OCI-LY3 (cell line): ENCODE measurements at regions not wholly inside any gene's neighbourhood (a gene's known extent, or its start where the extent isn't known, plus 50 kb on each side); places are given as distances from the start of the nearest gene placed in this dataset.

Experiments
- EZH2phosphoT487 ChIP-seq: fragments of 200-600 bp; shearing (Covaris generic); IDR thresholded peaks from 2 replicates; pipeline ENCODE4 v1.6.1; 2018; ENCODE audit warnings: antibody characterized with exemption, mixed run types, low read depth
- TF ChIP-seq, protein P1 (sequence below): fragments of 200-600, 300-600 bp; sonication (generic); IDR thresholded peaks from 2 replicates; pipeline ENCODE4 v1.5.1; 2014; ENCODE audit warnings: antibody characterized with exemption, low read length, low read depth

DNA sequence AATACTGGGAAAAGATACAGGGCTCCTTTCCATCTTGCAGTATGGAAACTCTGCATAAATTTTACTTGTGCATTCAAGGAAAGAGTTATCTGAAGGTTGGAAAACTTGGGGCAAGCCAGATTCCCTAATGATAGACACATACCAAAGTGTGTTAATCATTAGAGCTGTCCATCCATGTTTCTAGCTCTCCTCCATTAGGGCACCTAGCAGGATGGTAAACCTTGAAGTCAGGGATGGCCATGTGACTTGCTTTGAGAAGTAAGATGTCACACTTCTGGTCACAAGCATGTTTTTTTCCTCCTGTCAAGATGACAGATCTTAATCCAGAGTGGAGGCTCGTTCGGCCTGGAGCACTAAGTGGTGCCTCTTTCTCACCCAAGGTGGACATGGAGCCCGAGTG, 241.9 kb upstream of the RUNX1 start:
- TF ChIP-seq, protein P1, sequence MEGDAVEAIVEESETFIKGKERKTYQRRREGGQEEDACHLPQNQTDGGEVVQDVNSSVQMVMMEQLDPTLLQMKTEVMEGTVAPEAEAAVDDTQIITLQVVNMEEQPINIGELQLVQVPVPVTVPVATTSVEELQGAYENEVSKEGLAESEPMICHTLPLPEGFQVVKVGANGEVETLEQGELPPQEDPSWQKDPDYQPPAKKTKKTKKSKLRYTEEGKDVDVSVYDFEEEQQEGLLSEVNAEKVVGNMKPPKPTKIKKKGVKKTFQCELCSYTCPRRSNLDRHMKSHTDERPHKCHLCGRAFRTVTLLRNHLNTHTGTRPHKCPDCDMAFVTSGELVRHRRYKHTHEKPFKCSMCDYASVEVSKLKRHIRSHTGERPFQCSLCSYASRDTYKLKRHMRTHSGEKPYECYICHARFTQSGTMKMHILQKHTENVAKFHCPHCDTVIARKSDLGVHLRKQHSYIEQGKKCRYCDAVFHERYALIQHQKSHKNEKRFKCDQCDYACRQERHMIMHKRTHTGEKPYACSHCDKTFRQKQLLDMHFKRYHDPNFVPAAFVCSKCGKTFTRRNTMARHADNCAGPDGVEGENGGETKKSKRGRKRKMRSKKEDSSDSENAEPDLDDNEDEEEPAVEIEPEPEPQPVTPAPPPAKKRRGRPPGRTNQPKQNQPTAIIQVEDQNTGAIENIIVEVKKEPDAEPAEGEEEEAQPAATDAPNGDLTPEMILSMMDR, result no peak
- TF ChIP-seq EZH2phosphoT487, result no peak
